Liver (tissue), 7 donors: ENCODE measurements at regions not wholly inside any gene's neighbourhood (a gene's known extent, or its start where the extent isn't known, plus 50 kb on each side); places are given as distances from the start of the nearest gene placed in this dataset.

ENCODE experiments used
- DNase-seq: peaks from one replicate; pipeline ENCODE4 v3.0.0-alpha.2; 2017; ENCODE audit warnings: low spot score
- H3K27ac ChIP-seq, 2 donors: one replicate each; pipeline ENCODE4 v1.7.0; 2013; ENCODE audit warnings: inconsistent platforms in 2 of 2, low read length in 2 of 2, control low read depth in 1 of 2, low read depth in 1 of 2, mild to moderate bottlenecking in 1 of 2
- H3K27me3 ChIP-seq, 4 donors: one replicate each; pipeline versions ENCODE4 v1.6.1 to v1.7.0; 2013; ENCODE audit warnings: low read length in 3 of 4, inconsistent platforms in 1 of 4, mild to moderate bottlenecking in 1 of 4, moderate library complexity in 1 of 4; ENCODE audit not compliant: control insufficient read depth in 4 of 4, insufficient read depth in 4 of 4
- H3K36me3 ChIP-seq, 4 donors: one replicate each; pipeline versions ENCODE4 v1.6.1 to v1.7.0; 2013; ENCODE audit warnings: low read length in 3 of 4, mild to moderate bottlenecking in 3 of 4, low read depth in 1 of 4, moderate library complexity in 1 of 4; ENCODE audit not compliant: control insufficient read depth in 4 of 4, insufficient read depth in 3 of 4
- H3K4me1 ChIP-seq, 4 donors: one replicate each; pipeline versions ENCODE4 v1.6.1 to v1.7.0; 2013; ENCODE audit warnings: low read length in 3 of 4, mild to moderate bottlenecking in 3 of 4, moderate library complexity in 1 of 4; ENCODE audit not compliant: control insufficient read depth in 4 of 4, insufficient read depth in 4 of 4
- H3K4me3 ChIP-seq, 3 donors: one replicate each; pipeline versions ENCODE4 v1.6.1 to v1.7.0; 2013; ENCODE audit warnings: low read length in 3 of 3, control low read depth in 1 of 3, low read depth in 1 of 3, mild to moderate bottlenecking in 1 of 3
- H3K9ac ChIP-seq, 2 donors: one replicate each; pipeline ENCODE4 v1.7.0; 2013; ENCODE audit warnings: low read length in 2 of 2, mild to moderate bottlenecking in 2 of 2, moderate library complexity in 2 of 2, control low read depth in 1 of 2, low read depth in 1 of 2
- H3K9me3 ChIP-seq, 4 donors: one replicate each; pipeline versions ENCODE4 v1.6.1 to v1.7.0; 2013; ENCODE audit warnings: low read length in 3 of 4; ENCODE audit not compliant: control insufficient read depth in 4 of 4
- EGR1 ChIP-seq, 2 donors: IDR thresholded peaks; 2 replicates each; pipeline ENCODE4 v1.6.1; 2016 to 2018; ENCODE audit warnings: antibody characterized with exemption in 2 of 2, low read depth in 2 of 2
- FOXA1 ChIP-seq: IDR thresholded peaks from 2 replicates; pipeline ENCODE4 v1.6.1; 2016; ENCODE audit warnings: antibody characterized with exemption
- FOXA2 ChIP-seq: IDR thresholded peaks from 2 replicates; pipeline ENCODE4 v1.6.1; 2016; ENCODE audit warnings: antibody characterized with exemption
- GABPA ChIP-seq, 2 donors: IDR thresholded peaks in 1 of 2; conservative IDR thresholded peaks in 1 of 2; 2 replicates each; pipeline ENCODE4 v1.6.1; 2016; ENCODE audit warnings: antibody characterized with exemption in 2 of 2, mild to moderate bottlenecking in 1 of 2, moderate library complexity in 1 of 2
- HNF4A ChIP-seq, 2 donors: conservative IDR thresholded peaks; 2 replicates each; pipeline ENCODE4 v1.6.1; 2016; ENCODE audit warnings: antibody characterized with exemption in 2 of 2, mild to moderate bottlenecking in 2 of 2
- HNF4G ChIP-seq: IDR thresholded peaks from 2 replicates; pipeline ENCODE4 v1.6.1; 2016; ENCODE audit warnings: antibody characterized with exemption
- JUND ChIP-seq, 2 donors: IDR thresholded peaks; 2 replicates each; pipeline ENCODE4 v1.6.1; 2016; ENCODE audit warnings: antibody characterized with exemption in 2 of 2
- RAD21 ChIP-seq, 2 donors: IDR thresholded peaks; 2 replicates each; pipeline ENCODE4 v1.6.1; 2016; ENCODE audit warnings: antibody characterized with exemption in 2 of 2, mild to moderate bottlenecking in 2 of 2
- REST ChIP-seq: IDR thresholded peaks from 2 replicates; pipeline ENCODE4 v1.6.1; 2016; ENCODE audit warnings: antibody characterized with exemption, mild to moderate bottlenecking
- RXRA ChIP-seq, 2 donors: IDR thresholded peaks; 2 replicates each; pipeline ENCODE4 v1.6.1; 2017 to 2018; ENCODE audit warnings: antibody characterized with exemption in 2 of 2, mild to moderate bottlenecking in 1 of 2
- TAF1 ChIP-seq: conservative IDR thresholded peaks from 2 replicates; pipeline ENCODE4 v1.6.1; 2016; ENCODE audit warnings: antibody characterized with exemption, mild to moderate bottlenecking
- YY1 ChIP-seq: IDR thresholded peaks from 2 replicates; pipeline ENCODE4 v1.6.1; 2016; ENCODE audit warnings: antibody characterized with exemption, mild to moderate bottlenecking
- ZBTB33 ChIP-seq: IDR thresholded peaks from 2 replicates; pipeline ENCODE4 v1.6.1; 2016; ENCODE audit warnings: antibody characterized with exemption
- WGBS: extraction: QIAGEN DNeasy Blood & Tissue Kit; methylation state at CpG from one replicate; pipeline ENCODE4 v1.1.7; 2013; 5-methylcytosine and 5-hydroxymethylcytosine counted together
- TF ChIP-seq, protein P1 (sequence below): IDR thresholded peaks from 2 replicates; pipeline ENCODE4 v1.6.1; 2016; ENCODE audit warnings: antibody characterized with exemption
- TF ChIP-seq, protein P2 (sequence below): IDR thresholded peaks from 2 replicates; pipeline ENCODE4 v1.6.1; 2016; ENCODE audit warnings: antibody characterized with exemption
- donor health status: healthy.
- donor health status: healthy.
- donor health status: healthy.
- donor health status: healthy.

DNA sequence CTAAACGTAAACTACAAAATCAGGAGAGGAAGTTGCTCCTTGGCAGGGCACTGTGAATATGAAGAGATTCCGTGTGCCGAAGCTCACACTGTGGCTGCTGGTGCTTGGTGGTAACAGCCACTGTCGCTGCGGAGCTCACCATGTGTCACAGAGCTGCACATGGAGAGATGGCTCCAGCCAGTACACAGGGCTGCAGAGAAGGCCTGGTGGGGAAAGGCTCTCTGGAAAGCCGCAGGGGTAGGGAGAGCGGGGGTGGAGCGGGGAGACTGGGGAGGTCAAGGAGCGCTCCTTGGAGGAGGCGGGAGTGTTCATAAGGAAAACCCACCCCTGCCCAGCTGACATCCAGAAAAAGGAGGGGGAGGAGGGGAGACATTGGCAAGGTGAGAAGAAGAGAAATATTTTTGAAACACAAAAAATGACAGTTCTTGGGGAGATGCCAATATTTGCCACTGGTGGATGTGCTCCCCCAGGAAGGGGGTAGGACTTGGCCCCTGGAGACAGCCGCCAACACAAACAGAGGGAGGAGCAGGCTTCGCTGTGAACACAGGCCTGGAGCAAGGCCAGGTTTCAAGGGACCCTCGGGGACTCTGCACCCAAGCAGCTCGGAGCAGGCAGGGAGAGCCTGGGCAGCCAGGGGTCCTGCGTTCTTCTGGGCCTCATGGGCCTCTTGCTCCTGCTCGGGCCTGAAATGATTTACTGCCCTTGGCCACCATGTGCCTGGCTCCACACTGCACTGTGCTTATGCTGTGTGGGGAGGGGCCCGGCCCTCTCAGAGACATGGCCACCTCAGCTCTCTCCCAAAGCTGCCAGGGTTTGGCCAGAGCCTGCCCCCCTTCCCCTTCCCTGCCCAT, 102.6 kb upstream of the GLI2 start:
- DNase-seq = peak; percentile 64
- Histone ChIP-seq H3K27ac (no peak overlapping the region), H3K9ac (no peak overlapping the region), H3K4me3 (no peak overlapping the region), H3K27me3 (peaks cover 0 to 1% (median 0%) of the 10 kb centered on the region in 4 donors), H3K36me3 (no peaks in the 10 kb centered on the region), H3K4me1 (no peaks in the 10 kb centered on the region), H3K9me3 (peaks cover 0 to 4% (median 1%) of the 10 kb centered on the region in 4 donors)
- TF ChIP-seq TAF1 (no peak), HNF4G (no peak), FOXA1 (no peak), FOXA2 (no peak), RXRA (IDR thresholded peaks at IDR 0.05) (no peak), RAD21 (IDR thresholded peaks at IDR 0.05) (no peak), YY1 (no peak), JUND (IDR thresholded peaks at IDR 0.05) (no peak)
- TF ChIP-seq, protein P1, sequence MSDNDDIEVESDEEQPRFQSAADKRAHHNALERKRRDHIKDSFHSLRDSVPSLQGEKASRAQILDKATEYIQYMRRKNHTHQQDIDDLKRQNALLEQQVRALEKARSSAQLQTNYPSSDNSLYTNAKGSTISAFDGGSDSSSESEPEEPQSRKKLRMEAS = no peak
- 74% methylated on average over 17 of the region's 17 CpGs for WGBS

DNA sequence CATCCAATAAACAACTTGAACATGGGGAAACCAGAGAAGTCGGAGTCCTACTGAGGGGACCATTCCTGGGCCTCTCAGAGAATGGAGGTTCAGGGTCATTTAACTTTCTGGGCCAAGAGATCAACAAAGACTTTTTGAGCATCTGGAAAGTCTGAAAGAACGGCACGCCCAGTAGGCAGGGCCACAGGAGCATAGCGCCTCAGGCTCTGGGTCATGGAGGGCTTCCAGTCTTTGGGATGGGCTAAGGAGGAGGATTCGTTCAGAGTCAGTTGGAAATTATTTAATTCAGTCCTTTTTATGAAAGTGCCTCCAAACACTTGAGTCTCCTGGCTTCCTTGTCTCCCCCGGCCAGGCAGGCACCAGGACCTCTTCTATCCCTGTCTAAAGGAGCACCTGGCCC, 101.1 kb upstream of the GLI2 start:
- TF ChIP-seq RAD21 (IDR thresholded peaks at IDR 0.05) = no peak
- no peak for TF ChIP-seq GABPA (IDR thresholded peaks at IDR 0.05 in 1 of 2, conservative IDR thresholded peaks at IDR 0.05 in 1 of 2)
- Histone ChIP-seq H3K27me3 (peaks cover 0 to 2% (median 0%) of the 10 kb centered on the region in 4 donors), H3K27ac (no peak overlapping the region), H3K9me3 (no peaks in the 10 kb centered on the region), H3K36me3 (no peaks in the 10 kb centered on the region), H3K9ac (no peak overlapping the region), H3K4me3 (no peak overlapping the region), H3K4me1 (no peaks in the 10 kb centered on the region)
- 89% methylated on average over 6 of the region's 6 CpGs for WGBS
- no peak for DNase-seq

GRCh38 chr2:120635146-120635545, 100.5 kb upstream of the GLI2 start:
- Histone ChIP-seq H3K36me3 (no peaks in the 10 kb centered on the region), H3K4me3 (no peak overlapping the region), H3K4me1 (no peaks in the 10 kb centered on the region), H3K27ac (no peak overlapping the region), H3K9ac (no peak overlapping the region), H3K27me3 (peaks cover 0 to 2% (median 0%) of the 10 kb centered on the region in 4 donors), H3K9me3 (no peaks in the 10 kb centered on the region)
- no peak for TF ChIP-seq HNF4A (conservative IDR thresholded peaks at IDR 0.05)
- TF ChIP-seq, protein P2, sequence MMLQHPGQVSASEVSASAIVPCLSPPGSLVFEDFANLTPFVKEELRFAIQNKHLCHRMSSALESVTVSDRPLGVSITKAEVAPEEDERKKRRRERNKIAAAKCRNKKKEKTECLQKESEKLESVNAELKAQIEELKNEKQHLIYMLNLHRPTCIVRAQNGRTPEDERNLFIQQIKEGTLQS = no peak
- no peak for TF ChIP-seq GABPA (IDR thresholded peaks at IDR 0.05 in 1 of 2, conservative IDR thresholded peaks at IDR 0.05 in 1 of 2)
- TF ChIP-seq YY1 = no peak
- TF ChIP-seq HNF4G = no peak
- TF ChIP-seq ZBTB33 = no peak
- no peak for TF ChIP-seq JUND (IDR thresholded peaks at IDR 0.05)
- no peak for TF ChIP-seq REST
- TF ChIP-seq RXRA (IDR thresholded peaks at IDR 0.05) = no peak
- TF ChIP-seq FOXA1 = no peak
- no peak for TF ChIP-seq EGR1 (IDR thresholded peaks at IDR 0.05; ENCODE audit: low read depth in 2 of 2)
- TF ChIP-seq FOXA2 = no peak
- TF ChIP-seq TAF1 = no peak
- DNase-seq = no peak
- WGBS = 92% methylated on average over 5 of the region's 5 CpGs
